ENCODE measurements at regions not wholly inside any gene's neighbourhood (a gene's known extent, or its start where the extent isn't known, plus 50 kb on each side); places are given as distances from the start of the nearest gene placed in this dataset.

- H3K27me3 ChIP-seq (ENCODE audit: control insufficient read depth in 4 of 4, insufficient read depth in 4 of 4, low read length in 3 of 4) = no peaks in the 10 kb centered on the region
- no peaks in the 10 kb centered on the region for H3K36me3 ChIP-seq (ENCODE audit: control insufficient read depth in 4 of 4, insufficient read depth in 3 of 4, low read depth in 1 of 4, low read length in 3 of 4)
- WGBS = 84% methylated on average over 3 of the region's 3 CpGs
- no peak overlapping the region for H3K9ac ChIP-seq (ENCODE audit: low read depth in 1 of 2, low read length in 2 of 2)
- no peaks in the 10 kb centered on the region for H3K9me3 ChIP-seq (ENCODE audit: control insufficient read depth in 4 of 4, low read length in 3 of 4)
- no peaks in the 10 kb centered on the region for H3K4me1 ChIP-seq (ENCODE audit: control insufficient read depth in 4 of 4, insufficient read depth in 4 of 4, low read length in 3 of 4)
- TF ChIP-seq FOXA1 (IDR thresholded peaks at IDR 0.05) = no peak
- no peak for TF ChIP-seq EGR1 (IDR thresholded peaks at IDR 0.05; ENCODE audit: low read depth in 2 of 2)
- no peak for TF ChIP-seq REST (IDR thresholded peaks at IDR 0.05)
- TF ChIP-seq HNF4A (conservative IDR thresholded peaks at IDR 0.05) = no peak
- TF ChIP-seq HNF4G (IDR thresholded peaks at IDR 0.05) = no peak
- no peak for TF ChIP-seq MAX (IDR thresholded peaks at IDR 0.05)
- no peak for TF ChIP-seq GABPA (IDR thresholded peaks at IDR 0.05 in 1 of 2, conservative IDR thresholded peaks at IDR 0.05 in 1 of 2)
- no peak for TF ChIP-seq CTCF (IDR thresholded peaks at IDR 0.05; ENCODE audit: low read depth, low read length, missing input control)
- TF ChIP-seq TAF1 (conservative IDR thresholded peaks at IDR 0.05) = no peak
- no peak for TF ChIP-seq ZBTB33 (IDR thresholded peaks at IDR 0.05)
- TF ChIP-seq FOXA2 (IDR thresholded peaks at IDR 0.05) = no peak
- no peak for DNase-seq (ENCODE audit: low spot score)
- no peak overlapping the region for H3K27ac ChIP-seq (ENCODE audit: low read depth in 1 of 2, low read length in 2 of 2)
- H3K4me3 ChIP-seq (ENCODE audit: low read depth in 1 of 3, low read length in 3 of 3) = no peak overlapping the region
Observed at GRCh38 chr12:58361056-58361455, 419.7 kb downstream of the ATP23 start.

GRCh38 chr12:58363971-58364370 lies 422.6 kb downstream of the ATP23 start:
- DNase-seq (ENCODE audit: low spot score) = no peak
- no peaks in the 10 kb centered on the region for H3K4me1 ChIP-seq (ENCODE audit: control insufficient read depth in 4 of 4, insufficient read depth in 4 of 4, low read length in 3 of 4)
- H3K27ac ChIP-seq (ENCODE audit: low read depth in 1 of 2, low read length in 2 of 2) = no peak overlapping the region
- H3K4me3 ChIP-seq (ENCODE audit: low read depth in 1 of 3, low read length in 3 of 3) = no peak overlapping the region
- no peaks in the 10 kb centered on the region for H3K9me3 ChIP-seq (ENCODE audit: control insufficient read depth in 4 of 4, low read length in 3 of 4)
- H3K36me3 ChIP-seq (ENCODE audit: control insufficient read depth in 4 of 4, insufficient read depth in 3 of 4, low read depth in 1 of 4, low read length in 3 of 4) = no peaks in the 10 kb centered on the region
- H3K27me3 ChIP-seq (ENCODE audit: control insufficient read depth in 4 of 4, insufficient read depth in 4 of 4, low read length in 3 of 4) = no peaks in the 10 kb centered on the region
- no peak for TF ChIP-seq ZBTB33 (IDR thresholded peaks at IDR 0.05)
- no peak overlapping the region for H3K9ac ChIP-seq (ENCODE audit: low read depth in 1 of 2, low read length in 2 of 2)

All from liver (tissue), 8 donors.